Endothelial cell of umbilical vein (primary cell): ENCODE measurements at regions not wholly inside any gene's neighbourhood (a gene's known extent, or its start where the extent isn't known, plus 50 kb on each side); places are given as distances from the start of the nearest gene placed in this dataset.

Experiments
- BruUV-seq: library from RNA; stranded (reverse); fragments of 400-500 nt; replicated peaks from 2 replicates; lab custom pipeline; 2021; lab: Mats Ljungman, UMichigan
- CTCF ChIA-PET: fragments of 300-600, 350-600 bp; sonication (Branson Sonifier 250); formaldehyde crosslinking; loops from one replicate; lab custom pipeline; 2021; ENCODE audit warnings: antibody characterized with exemption, inconsistent platforms; lab: Charles Lee
- POLR2A ChIA-PET: fragments of 300-600, 350-600 bp; sonication (Branson Sonifier 250); formaldehyde crosslinking; loops from one replicate; lab custom pipeline; 2021; ENCODE audit warnings: antibody characterized with exemption, inconsistent platforms; lab: Charles Lee
- DNase-seq: peaks from one replicate; pipeline ENCODE4 v3.0.0-alpha.2; 2011; ENCODE audit warnings: low read depth, low spot score
- FAIRE-seq: peaks from 2 replicates; lab custom pipeline; 2011; peaks lifted over from hg19 to GRCh38; lab: Jason Lieb, UNC
- H2AFZ ChIP-seq: 2 replicates; pipeline ENCODE4 v1.6.0; 2012; ENCODE audit warnings: low read depth, low read length, control low read depth, inconsistent platforms
- H3K27ac ChIP-seq: 2 replicates; pipeline ENCODE4 v1.5.1; 2011; ENCODE audit warnings: low read depth, mild to moderate bottlenecking, control low read depth, low read length, moderate library complexity; ENCODE audit not compliant: insufficient read depth
- H3K27me3 ChIP-seq, 2 experiments: 2 replicates each; pipeline versions ENCODE4 v1.6.0 to v1.6.1; 2011; ENCODE audit warnings: low read length in 2 of 2, mixed read lengths in 1 of 2; ENCODE audit not compliant: control insufficient read depth in 2 of 2, insufficient read depth in 2 of 2
- H3K36me3 ChIP-seq, 2 experiments: 2 replicates in 1 of 2; 3 replicates in 1 of 2; pipeline ENCODE4 v1.5.1; 2011; ENCODE audit warnings: low read length in 2 of 2, mild to moderate bottlenecking in 1 of 2, moderate library complexity in 1 of 2; ENCODE audit not compliant: control insufficient read depth in 2 of 2, insufficient read depth in 2 of 2; ENCODE audit errors: extremely low read depth in 1 of 2
- H3K4me1 ChIP-seq: 3 replicates; pipeline ENCODE4 v1.5.1; 2011; ENCODE audit warnings: mild to moderate bottlenecking, low read length; ENCODE audit not compliant: control insufficient read depth, insufficient read depth; ENCODE audit errors: extremely low read depth
- H3K4me2 ChIP-seq: 2 replicates; pipeline ENCODE4 v1.6.1; 2011; ENCODE audit warnings: low read length, control low read depth, mixed read lengths; ENCODE audit not compliant: insufficient read depth
- H3K4me3 ChIP-seq, 3 experiments: fragments of 200-600 bp in 1 of 3; sonication (generic), shearing (Covaris generic) in 1 of 3; replicated peaks in 1 of 3; 2 replicates each; pipeline ENCODE4 v1.5.1; 2011 to 2016; ENCODE audit warnings: control low read depth in 3 of 3, low read length in 3 of 3, mild to moderate bottlenecking in 2 of 3, inconsistent platforms in 1 of 3, low read depth in 1 of 3, moderate library complexity in 1 of 3; ENCODE audit not compliant: insufficient read depth in 1 of 3
- H3K79me2 ChIP-seq: 2 replicates; pipeline ENCODE4 v1.6.0; 2012; ENCODE audit warnings: low read length, inconsistent platforms; ENCODE audit not compliant: control insufficient read depth, insufficient read depth
- H3K9ac ChIP-seq: replicated peaks from 2 replicates; pipeline ENCODE3; 2011; ENCODE audit warnings: low read length, control low read depth; ENCODE audit not compliant: insufficient read depth; ENCODE audit errors: extremely low read depth
- H3K9me1 ChIP-seq: replicated peaks from 3 replicates; pipeline ENCODE4 v1.6.0; 2011; ENCODE audit warnings: mild to moderate bottlenecking, low read length; ENCODE audit not compliant: control insufficient read depth, insufficient read depth; ENCODE audit errors: extremely low read depth
- H3K9me3 ChIP-seq: replicated peaks from 2 replicates; pipeline ENCODE4 v1.5.1; 2012; ENCODE audit warnings: low read length, inconsistent platforms; ENCODE audit not compliant: control insufficient read depth, insufficient read depth
- H4K20me1 ChIP-seq: replicated peaks from 2 replicates; pipeline ENCODE3; 2011; ENCODE audit warnings: mild to moderate bottlenecking, low read length; ENCODE audit not compliant: control insufficient read depth, insufficient read depth; ENCODE audit errors: extremely low read depth
- EZH2 ChIP-seq: IDR thresholded peaks from 2 replicates; pipeline ENCODE4 v1.6.1; 2012; ENCODE audit warnings: borderline replicate concordance, low read depth, mild to moderate bottlenecking, moderate library complexity, low read length, inconsistent platforms; ENCODE audit not compliant: severe bottlenecking
- FOS ChIP-seq: IDR thresholded peaks from 2 replicates; pipeline ENCODE4 v1.6.1; 2011; ENCODE audit warnings: mild to moderate bottlenecking, low read length, moderate library complexity, borderline replicate concordance; ENCODE audit not compliant: insufficient read depth
- GATA2 ChIP-seq: IDR thresholded peaks from 2 replicates; pipeline ENCODE4 v1.7.0; 2011; ENCODE audit warnings: low read depth, mild to moderate bottlenecking, moderate library complexity, mixed read lengths, low read length; ENCODE audit not compliant: insufficient read length, insufficient read depth
- JUN ChIP-seq: IDR thresholded peaks from 2 replicates; pipeline ENCODE4 v1.6.1; 2011; ENCODE audit warnings: borderline replicate concordance, low read depth; ENCODE audit not compliant: insufficient read length, insufficient read depth
- MYC ChIP-seq: IDR thresholded peaks from one replicate; pipeline ENCODE4 v1.6.1; 2011; ENCODE audit warnings: mild to moderate bottlenecking, low read depth, low read length
- POLR2A ChIP-seq: IDR thresholded peaks from 2 replicates; pipeline ENCODE4 v1.6.1; 2012; ENCODE audit warnings: low read depth, mild to moderate bottlenecking, control low read depth, low read length
- POLR2AphosphoS5 ChIP-seq: IDR thresholded peaks from 2 replicates; pipeline ENCODE4 v1.6.1; 2012; ENCODE audit warnings: low read depth, mild to moderate bottlenecking, control low read depth, low read length, moderate library complexity; ENCODE audit not compliant: insufficient read depth
- dilution Hi-C: fragments of 300-500 bp; cut with MboI; formaldehyde crosslinking; loops from one replicate; pipeline ENCODE4 v1.15.0; 2019; ENCODE audit warnings: low sequenced_read_pairs; ENCODE audit not compliant: extremely low pct_ligation_motif_present
- intact Hi-C: fragments of 100-400 bp; cut with micrococcal nuclease; formaldehyde crosslinking; loops from one replicate; pipeline ENCODE4 v1.10.0; 2022
- TF ChIP-seq, protein P1 (sequence below), 2 donors: IDR thresholded peaks; 1 replicate in 1 of 2; 2 replicates in 1 of 2; pipeline ENCODE4 v1.5.1; 2011; ENCODE audit warnings: low read length in 2 of 2, mild to moderate bottlenecking in 2 of 2, moderate library complexity in 2 of 2, control low read depth in 1 of 2, inconsistent platforms in 1 of 2, low read depth in 1 of 2; ENCODE audit not compliant: insufficient read depth in 1 of 2; ENCODE audit errors: extremely low read depth in 1 of 2
- TF ChIP-seq, protein P2 (sequence below): IDR thresholded peaks from 2 replicates; pipeline ENCODE4 v1.6.1; 2011; ENCODE audit not compliant: insufficient read depth, insufficient read length

- dilution Hi-C loops: no loop called here
- Histone ChIP-seq H3K27ac (no peak overlapping the region), H3K79me2 (no peaks in the 10 kb centered on the region), H3K4me1 (peaks cover 3% of the 10 kb centered on the region), H3K4me2 (no peak overlapping the region), H3K9me3 (no peaks in the 10 kb centered on the region), H3K4me3 (no peak overlapping the region), H4K20me1 (no peaks in the 10 kb centered on the region), H3K27me3 (peaks cover 7 to 20% of the 10 kb centered on the region in 2 experiments), H3K9ac (no peak overlapping the region), H3K9me1 (no peaks in the 10 kb centered on the region), H2AFZ (no peak overlapping the region), H3K36me3 (no peaks in the 10 kb centered on the region)
- CTCF ChIA-PET: interaction anchor here (2.1 to 4.2 kb wide), 2 partner anchors 19 to 155 kb away, joined by 10 to 16 read pairs; no protein-coding TSS in a partner anchor
- no TSS peak for BruUV-seq
- intact Hi-C loops: loop anchor here (2.0 to 10.0 kb wide), 2 partner anchors 94 to 156 kb away; no protein-coding TSS in a partner anchor
- FAIRE-seq (peak; percentile 12), DNase-seq (no peak)
- TF ChIP-seq POLR2AphosphoS5 (no peak), POLR2A (no peak), JUN (no peak), EZH2 (no peak), FOS (no peak), GATA2 (no peak), MYC (no peak)
- TF ChIP-seq, protein P1, sequence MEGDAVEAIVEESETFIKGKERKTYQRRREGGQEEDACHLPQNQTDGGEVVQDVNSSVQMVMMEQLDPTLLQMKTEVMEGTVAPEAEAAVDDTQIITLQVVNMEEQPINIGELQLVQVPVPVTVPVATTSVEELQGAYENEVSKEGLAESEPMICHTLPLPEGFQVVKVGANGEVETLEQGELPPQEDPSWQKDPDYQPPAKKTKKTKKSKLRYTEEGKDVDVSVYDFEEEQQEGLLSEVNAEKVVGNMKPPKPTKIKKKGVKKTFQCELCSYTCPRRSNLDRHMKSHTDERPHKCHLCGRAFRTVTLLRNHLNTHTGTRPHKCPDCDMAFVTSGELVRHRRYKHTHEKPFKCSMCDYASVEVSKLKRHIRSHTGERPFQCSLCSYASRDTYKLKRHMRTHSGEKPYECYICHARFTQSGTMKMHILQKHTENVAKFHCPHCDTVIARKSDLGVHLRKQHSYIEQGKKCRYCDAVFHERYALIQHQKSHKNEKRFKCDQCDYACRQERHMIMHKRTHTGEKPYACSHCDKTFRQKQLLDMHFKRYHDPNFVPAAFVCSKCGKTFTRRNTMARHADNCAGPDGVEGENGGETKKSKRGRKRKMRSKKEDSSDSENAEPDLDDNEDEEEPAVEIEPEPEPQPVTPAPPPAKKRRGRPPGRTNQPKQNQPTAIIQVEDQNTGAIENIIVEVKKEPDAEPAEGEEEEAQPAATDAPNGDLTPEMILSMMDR (IDR thresholded peaks at IDR 0.05; ENCODE audit: extremely low read depth in 1 of 2, insufficient read depth in 1 of 2, low read depth in 1 of 2, low read length in 2 of 2): no peak
- TF ChIP-seq, protein P2, sequence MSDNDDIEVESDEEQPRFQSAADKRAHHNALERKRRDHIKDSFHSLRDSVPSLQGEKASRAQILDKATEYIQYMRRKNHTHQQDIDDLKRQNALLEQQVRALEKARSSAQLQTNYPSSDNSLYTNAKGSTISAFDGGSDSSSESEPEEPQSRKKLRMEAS: no peak
- POLR2A ChIA-PET: no interaction called here
These were observed 368.6 kb downstream of the DAD1 start for GRCh38 chr14:22220427-22220826.
